ENCODE measurements at regions not wholly inside any gene's neighbourhood (a gene's known extent, or its start where the extent isn't known, plus 50 kb on each side); places are given as distances from the start of the nearest gene placed in this dataset.

DNA sequence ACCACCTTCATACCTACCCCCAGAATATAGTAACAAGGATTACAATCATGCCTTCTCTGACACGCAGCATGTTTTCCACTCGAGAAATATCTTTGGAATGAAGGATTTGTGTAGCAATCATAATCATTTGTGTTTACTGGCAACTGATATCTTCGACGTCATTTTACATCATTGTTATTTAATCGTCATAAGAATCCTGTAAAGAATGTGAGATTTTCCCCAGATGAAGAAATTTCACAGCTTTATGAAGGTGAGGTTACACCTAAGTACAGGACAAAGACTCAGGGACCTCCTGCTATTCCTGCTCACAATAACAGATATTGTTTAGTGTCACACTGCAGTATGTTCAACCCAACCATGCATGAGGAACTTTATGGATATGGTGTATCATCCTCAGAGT lies 198.2 kb upstream of the LDB2 start:
- DNase-seq = no peak

GRCh38 chr4:17095771-17096170 lies 197.3 kb upstream of the LDB2 start:
- no peak for DNase-seq

- DNase-seq = no peak
These were observed 196.4 kb upstream of the LDB2 start for GRCh38 chr4:17094876-17095210.

GRCh38 chr4:17094159-17094875 lies 195.9 kb upstream of the LDB2 start:
- DNase-seq = no peak

- DNase-seq = no peak
These were observed 195.0 kb upstream of the LDB2 start for GRCh38 chr4:17093481-17093880.

GRCh38 chr4:17092736-17093437 lies 194.4 kb upstream of the LDB2 start:
- DNase-seq = no peak

DNA sequence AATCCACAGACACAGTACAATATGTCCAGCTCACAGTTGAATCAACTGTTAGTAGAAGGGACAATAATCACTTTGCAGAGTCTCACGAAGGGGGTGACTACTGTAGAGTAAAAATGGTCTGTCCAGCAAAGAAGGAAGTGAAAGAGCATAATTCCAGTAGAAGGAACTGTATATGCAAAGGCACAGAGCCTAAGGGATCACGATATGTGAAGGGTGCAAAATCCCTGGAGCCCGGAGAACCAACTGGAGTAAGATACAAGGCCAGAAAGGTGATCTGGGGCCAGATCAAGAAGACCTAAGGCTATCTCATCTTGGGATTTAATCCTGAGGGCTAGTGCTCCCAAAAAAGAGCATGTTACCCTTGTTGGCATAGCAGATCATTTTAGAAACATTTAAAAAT lies 192.7 kb upstream of the LDB2 start:
- no peak for DNase-seq

GRCh38 chr4:17090063-17090462 lies 191.6 kb upstream of the LDB2 start:
- DNase-seq = no peak

DNA sequence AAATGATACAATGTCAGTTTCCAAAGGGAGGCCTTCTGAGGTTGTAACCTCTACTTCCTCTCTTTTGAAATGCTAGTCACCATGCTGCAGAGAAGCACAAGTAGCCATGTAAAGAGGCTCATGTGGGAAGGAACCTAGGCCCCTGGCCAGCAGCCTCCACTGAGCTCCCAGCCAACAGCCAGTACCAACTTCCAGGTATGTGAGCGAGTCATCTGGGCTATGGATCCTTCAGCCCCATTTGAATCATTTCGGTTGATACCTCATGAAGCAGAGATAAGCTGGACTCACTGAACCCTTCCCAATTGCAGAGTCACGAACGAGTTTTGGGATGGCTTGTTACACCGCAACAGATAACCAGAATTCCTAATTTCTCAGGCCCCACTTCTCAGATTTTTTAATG lies 187.0 kb upstream of the LDB2 start:
- DNase-seq = no peak

DNA sequence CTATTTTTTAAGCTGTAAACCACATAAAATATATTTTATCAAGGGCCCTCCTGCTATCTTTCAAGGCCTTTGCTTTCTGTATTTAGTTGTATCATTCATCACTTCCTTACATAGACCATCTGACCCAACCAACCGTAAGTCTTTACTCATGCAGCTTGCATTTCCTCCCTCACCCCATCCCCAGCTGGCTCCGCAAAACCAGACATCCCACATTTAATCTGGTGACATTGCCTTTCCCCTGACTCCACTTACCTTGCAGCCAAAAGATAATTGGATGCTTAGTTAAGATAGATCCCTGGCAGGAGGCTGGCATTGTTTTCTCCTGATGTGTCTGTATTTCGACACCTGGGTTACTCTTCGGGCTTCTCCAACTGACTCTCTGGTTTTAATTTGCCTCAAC lies 183.7 kb upstream of the LDB2 start:
- no peak for DNase-seq

GRCh38 chr4:17081179-17081578 lies 182.7 kb upstream of the LDB2 start:
- no peak for DNase-seq

DNA sequence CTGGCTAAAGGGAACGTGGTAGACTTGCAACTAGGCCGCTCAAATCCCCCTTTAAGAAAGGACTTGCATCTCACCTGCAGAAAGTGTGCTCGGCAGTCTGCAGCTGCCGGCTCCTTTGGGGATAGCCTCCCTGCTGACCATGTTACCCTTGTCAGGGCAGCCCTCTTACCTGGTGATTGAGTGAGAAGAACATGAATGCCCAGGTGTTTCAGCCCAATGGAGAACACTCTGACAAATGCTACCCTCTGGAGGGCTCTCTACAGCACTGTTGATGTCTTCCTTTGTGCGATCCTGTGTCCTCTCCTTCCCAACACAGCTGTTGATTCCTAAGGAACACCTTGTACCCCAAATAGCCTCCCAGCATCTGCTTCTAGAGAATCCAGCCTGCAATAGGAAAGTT lies 178.7 kb upstream of the LDB2 start:
- no peak for DNase-seq

GRCh38 chr4:17072483-17072882 lies 174.0 kb upstream of the LDB2 start:
- no peak for DNase-seq

GRCh38 chr4:17068891-17069290 lies 170.4 kb upstream of the LDB2 start:
- no peak for DNase-seq

DNA sequence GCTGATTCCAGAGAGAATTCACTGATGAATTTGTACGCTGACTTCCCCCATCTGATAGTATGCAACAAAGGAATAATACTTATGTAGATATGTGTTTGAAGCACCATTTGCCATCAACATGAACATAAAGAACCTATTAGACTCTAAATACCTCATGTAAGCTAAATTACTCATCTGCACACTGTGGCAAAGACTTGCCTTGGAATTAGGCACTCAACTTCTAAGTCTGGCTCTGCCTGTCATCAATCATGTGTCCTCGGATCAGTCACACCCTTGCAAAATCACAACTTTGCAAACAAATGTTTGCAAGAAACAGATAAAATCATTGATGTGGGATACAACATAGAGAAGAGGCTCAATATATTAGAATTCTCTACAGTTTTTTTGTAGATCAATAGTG lies 169.9 kb upstream of the LDB2 start:
- DNase-seq = no peak

DNA sequence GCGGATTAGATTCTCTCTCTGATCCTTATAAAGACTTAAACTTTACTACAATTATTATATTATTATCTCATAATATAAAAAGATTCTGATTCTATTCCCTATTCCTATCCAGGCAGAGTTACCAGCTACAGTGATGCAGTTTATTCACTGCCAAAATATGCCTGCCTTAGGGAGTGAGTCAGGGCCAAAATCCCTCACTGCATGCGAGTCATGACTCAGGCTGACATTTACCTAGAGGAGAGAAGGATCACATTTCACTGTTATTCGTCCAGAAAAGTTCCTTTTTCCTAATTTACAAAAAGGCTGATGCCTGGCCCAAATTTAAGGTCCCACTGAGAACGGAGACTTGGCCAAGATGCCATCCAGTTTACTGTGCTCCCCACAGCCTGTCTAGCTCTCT lies 168.5 kb upstream of the LDB2 start:
- DNase-seq = no peak

DNA sequence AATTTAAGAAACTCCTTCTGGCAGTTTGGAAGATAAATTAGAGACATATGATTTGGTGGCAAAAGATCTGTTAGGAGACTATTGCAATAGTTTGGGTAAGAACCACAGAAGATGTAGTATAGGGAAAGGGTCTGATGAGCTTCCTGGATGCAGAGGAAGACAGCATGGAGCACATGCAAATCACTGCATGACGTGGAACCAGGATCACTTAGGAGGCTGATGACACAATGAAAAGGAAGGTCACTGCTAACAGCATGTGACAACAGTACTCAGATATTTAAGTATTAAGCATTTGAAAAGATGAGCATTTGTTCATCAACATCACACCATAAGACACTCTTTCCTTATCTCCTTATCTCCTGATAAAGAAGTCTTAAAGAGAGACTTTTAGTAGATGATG lies 167.8 kb upstream of the LDB2 start:
- no peak for DNase-seq

DNA sequence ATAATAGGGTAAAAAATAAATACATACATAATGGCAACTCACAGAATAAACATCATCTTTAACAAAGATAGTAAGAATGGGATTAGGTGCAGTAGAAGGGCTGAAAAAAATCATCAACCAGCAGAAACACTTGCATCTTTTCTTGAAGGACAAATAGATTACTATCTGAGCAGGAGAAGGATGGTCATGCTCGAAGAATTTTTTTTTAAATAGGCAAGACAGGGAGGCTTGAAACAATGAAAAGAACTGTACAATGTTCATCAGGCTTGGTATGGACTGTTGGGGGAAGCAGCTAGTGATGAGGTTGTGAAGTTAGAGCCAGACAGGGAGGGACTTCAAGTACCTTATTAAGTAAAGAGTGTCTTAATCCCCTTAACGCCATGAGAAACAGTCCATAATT lies 167.4 kb upstream of the LDB2 start:
- no peak for DNase-seq

- DNase-seq = no peak
These were observed 166.5 kb upstream of the LDB2 start for GRCh38 chr4:17064959-17065358.

- DNase-seq = no peak
These were observed 165.4 kb upstream of the LDB2 start for GRCh38 chr4:17063888-17064287.

GRCh38 chr4:17060230-17060629 lies 161.8 kb upstream of the LDB2 start:
- no peak for DNase-seq

- DNase-seq = no peak
These were observed 160.7 kb upstream of the LDB2 start for GRCh38 chr4:17058916-17059741.

- no peak for DNase-seq
These were observed 160.1 kb upstream of the LDB2 start for GRCh38 chr4:17058536-17058915.

GRCh38 chr4:17057035-17057434 lies 158.6 kb upstream of the LDB2 start:
- no peak for DNase-seq

All from stimulated activated CD4-positive, alpha-beta T cell treated with anti-CD3 and anti-CD28 coated beads, Interleukin-4, amount 100 ng/mL, for 4 hours (primary cell).